ENCODE measurements at regions not wholly inside any gene's neighbourhood (a gene's known extent, or its start where the extent isn't known, plus 50 kb on each side); places are given as distances from the start of the nearest gene placed in this dataset.

DNA sequence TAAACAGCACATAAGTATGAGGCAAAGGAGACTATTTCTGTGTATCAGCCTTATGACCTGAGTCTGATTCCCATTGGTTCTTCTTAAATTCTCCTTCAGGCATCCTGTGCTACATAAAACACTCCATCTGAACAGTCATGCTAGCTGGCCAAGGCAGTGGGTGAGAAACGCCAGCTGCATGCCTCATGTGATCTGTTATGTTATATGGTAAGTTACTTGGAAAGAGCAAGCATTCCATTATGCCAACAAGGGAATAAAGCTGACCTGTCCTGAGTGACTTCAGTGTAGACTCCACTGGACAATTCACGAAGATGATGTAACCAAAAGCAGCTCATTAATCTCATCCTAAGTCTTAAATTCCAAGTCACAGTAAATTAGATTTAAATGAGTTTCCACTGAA lies 216.5 kb upstream of the FN1 start:
- TF ChIP-seq, protein P1, sequence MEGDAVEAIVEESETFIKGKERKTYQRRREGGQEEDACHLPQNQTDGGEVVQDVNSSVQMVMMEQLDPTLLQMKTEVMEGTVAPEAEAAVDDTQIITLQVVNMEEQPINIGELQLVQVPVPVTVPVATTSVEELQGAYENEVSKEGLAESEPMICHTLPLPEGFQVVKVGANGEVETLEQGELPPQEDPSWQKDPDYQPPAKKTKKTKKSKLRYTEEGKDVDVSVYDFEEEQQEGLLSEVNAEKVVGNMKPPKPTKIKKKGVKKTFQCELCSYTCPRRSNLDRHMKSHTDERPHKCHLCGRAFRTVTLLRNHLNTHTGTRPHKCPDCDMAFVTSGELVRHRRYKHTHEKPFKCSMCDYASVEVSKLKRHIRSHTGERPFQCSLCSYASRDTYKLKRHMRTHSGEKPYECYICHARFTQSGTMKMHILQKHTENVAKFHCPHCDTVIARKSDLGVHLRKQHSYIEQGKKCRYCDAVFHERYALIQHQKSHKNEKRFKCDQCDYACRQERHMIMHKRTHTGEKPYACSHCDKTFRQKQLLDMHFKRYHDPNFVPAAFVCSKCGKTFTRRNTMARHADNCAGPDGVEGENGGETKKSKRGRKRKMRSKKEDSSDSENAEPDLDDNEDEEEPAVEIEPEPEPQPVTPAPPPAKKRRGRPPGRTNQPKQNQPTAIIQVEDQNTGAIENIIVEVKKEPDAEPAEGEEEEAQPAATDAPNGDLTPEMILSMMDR (IDR thresholded peaks at IDR 0.05), result no peak
- TF ChIP-seq POLR2A (IDR thresholded peaks at IDR 0.05), result no peak

Measured in right lobe of liver (tissue), 4 donors.